ENCODE measurements at regions not wholly inside any gene's neighbourhood (a gene's known extent, or its start where the extent isn't known, plus 50 kb on each side); places are given as distances from the start of the nearest gene placed in this dataset.

DNA sequence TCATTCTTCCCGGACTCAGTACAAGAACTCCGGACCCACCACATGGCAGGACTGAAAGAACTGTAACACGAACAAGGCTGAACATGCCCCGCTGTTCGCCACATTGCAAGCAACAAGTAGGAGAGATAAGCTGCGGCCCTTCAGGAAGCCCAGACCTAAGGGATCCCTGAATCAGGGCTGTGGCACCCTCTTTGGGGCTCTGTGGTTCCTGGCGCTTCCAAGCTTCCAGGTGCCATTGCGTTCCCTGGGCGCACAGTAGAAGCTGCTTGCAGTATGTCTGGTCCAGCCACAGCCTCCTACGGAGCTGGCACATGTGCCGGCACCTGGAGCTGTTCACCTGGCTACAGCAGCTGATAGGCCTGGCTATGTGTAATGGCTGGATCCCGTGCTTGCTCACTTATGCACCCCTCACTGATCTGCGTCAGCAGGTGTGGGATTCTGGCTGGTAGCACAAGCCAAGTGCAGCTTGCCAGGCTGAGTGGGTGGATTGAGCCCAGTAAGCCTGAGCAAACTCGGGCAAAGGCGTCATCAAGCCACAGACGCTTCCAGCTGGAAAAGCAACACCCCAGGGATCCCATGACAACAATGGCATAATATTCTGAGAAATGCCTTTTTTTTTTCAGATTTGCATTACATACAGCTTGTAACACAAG is 748.6 kb upstream of the GBE1 start (continued):
- TF ChIP-seq, protein P1, sequence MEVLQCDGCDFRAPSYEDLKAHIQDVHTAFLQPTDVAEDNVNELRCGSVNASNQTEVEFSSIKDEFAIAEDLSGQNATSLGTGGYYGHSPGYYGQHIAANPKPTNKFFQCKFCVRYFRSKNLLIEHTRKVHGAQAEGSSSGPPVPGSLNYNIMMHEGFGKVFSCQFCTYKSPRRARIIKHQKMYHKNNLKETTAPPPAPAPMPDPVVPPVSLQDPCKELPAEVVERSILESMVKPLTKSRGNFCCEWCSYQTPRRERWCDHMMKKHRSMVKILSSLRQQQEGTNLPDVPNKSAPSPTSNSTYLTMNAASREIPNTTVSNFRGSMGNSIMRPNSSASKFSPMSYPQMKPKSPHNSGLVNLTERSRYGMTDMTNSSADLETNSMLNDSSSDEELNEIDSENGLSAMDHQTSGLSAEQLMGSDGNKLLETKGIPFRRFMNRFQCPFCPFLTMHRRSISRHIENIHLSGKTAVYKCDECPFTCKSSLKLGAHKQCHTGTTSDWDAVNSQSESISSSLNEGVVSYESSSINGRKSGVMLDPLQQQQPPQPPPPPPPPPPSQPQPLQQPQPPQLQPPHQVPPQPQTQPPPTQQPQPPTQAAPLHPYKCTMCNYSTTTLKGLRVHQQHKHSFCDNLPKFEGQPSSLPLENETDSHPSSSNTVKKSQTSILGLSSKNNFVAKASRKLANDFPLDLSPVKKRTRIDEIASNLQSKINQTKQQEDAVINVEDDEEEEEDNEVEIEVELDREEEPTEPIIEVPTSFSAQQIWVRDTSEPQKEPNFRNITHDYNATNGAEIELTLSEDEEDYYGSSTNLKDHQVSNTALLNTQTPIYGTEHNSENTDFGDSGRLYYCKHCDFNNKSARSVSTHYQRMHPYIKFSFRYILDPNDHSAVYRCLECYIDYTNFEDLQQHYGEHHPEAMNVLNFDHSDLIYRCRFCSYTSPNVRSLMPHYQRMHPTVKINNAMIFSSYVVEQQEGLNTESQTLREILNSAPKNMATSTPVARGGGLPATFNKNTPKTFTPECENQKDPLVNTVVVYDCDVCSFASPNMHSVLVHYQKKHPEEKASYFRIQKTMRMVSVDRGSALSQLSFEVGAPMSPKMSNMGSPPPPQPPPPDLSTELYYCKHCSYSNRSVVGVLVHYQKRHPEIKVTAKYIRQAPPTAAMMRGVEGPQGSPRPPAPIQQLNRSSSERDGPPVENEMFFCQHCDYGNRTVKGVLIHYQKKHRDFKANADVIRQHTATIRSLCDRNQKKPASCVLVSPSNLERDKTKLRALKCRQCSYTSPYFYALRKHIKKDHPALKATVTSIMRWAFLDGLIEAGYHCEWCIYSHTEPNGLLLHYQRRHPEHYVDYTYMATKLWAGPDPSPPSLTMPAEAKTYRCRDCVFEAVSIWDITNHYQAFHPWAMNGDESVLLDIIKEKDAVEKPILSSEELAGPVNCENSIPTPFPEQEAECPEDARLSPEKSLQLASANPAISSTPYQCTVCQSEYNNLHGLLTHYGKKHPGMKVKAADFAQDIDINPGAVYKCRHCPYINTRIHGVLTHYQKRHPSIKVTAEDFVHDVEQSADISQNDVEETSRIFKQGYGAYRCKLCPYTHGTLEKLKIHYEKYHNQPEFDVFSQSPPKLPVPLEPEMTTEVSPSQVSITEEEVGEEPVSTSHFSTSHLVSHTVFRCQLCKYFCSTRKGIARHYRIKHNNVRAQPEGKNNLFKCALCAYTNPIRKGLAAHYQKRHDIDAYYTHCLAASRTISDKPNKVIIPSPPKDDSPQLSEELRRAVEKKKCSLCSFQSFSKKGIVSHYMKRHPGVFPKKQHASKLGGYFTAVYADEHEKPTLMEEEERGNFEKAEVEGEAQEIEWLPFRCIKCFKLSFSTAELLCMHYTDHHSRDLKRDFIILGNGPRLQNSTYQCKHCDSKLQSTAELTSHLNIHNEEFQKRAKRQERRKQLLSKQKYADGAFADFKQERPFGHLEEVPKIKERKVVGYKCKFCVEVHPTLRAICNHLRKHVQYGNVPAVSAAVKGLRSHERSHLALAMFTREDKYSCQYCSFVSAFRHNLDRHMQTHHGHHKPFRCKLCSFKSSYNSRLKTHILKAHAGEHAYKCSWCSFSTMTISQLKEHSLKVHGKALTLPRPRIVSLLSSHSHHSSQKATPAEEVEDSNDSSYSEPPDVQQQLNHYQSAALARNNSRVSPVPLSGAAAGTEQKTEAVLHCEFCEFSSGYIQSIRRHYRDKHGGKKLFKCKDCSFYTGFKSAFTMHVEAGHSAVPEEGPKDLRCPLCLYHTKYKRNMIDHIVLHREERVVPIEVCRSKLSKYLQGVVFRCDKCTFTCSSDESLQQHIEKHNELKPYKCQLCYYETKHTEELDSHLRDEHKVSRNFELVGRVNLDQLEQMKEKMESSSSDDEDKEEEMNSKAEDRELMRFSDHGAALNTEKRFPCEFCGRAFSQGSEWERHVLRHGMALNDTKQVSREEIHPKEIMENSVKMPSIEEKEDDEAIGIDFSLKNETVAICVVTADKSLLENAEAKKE (CRISPR knock-in tag; IDR thresholded peaks at IDR 0.05) = no peak
- TF ChIP-seq CREB1 (CRISPR knock-in tag; IDR thresholded peaks at IDR 0.05; ENCODE audit: low read depth) (no peak), JUNB (IDR thresholded peaks at IDR 0.05; ENCODE audit: unreplicated experiment) (no peak), EZH2 (IDR thresholded peaks at IDR 0.05; ENCODE audit: low read depth, unreplicated experiment) (no peak), NANOG (IDR thresholded peaks at IDR 0.05; ENCODE audit: borderline replicate concordance) (no peak)
- TF ChIP-seq, protein P2, sequence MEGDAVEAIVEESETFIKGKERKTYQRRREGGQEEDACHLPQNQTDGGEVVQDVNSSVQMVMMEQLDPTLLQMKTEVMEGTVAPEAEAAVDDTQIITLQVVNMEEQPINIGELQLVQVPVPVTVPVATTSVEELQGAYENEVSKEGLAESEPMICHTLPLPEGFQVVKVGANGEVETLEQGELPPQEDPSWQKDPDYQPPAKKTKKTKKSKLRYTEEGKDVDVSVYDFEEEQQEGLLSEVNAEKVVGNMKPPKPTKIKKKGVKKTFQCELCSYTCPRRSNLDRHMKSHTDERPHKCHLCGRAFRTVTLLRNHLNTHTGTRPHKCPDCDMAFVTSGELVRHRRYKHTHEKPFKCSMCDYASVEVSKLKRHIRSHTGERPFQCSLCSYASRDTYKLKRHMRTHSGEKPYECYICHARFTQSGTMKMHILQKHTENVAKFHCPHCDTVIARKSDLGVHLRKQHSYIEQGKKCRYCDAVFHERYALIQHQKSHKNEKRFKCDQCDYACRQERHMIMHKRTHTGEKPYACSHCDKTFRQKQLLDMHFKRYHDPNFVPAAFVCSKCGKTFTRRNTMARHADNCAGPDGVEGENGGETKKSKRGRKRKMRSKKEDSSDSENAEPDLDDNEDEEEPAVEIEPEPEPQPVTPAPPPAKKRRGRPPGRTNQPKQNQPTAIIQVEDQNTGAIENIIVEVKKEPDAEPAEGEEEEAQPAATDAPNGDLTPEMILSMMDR (conservative IDR thresholded peaks at IDR 0.05; ENCODE audit: low read depth in 2 of 2) = no peak
